Mucosa of gallbladder (tissue), 1 donor: ENCODE measurements at regions not wholly inside any gene's neighbourhood (a gene's known extent, or its start where the extent isn't known, plus 50 kb on each side); places are given as distances from the start of the nearest gene placed in this dataset.
"Not testable (repeated sequence)": the region's sequence is repeated elsewhere in the genome, so short reads cannot be mapped to it uniquely, and the experiment has no call there.

Experiments used
- DNase-seq: peaks from one replicate; pipeline ENCODE4 v3.0.0-alpha.2; 2020; ENCODE audit warnings: low spot score
- donor health status: DM: no; HTN: no; CAD: no.

DNA sequence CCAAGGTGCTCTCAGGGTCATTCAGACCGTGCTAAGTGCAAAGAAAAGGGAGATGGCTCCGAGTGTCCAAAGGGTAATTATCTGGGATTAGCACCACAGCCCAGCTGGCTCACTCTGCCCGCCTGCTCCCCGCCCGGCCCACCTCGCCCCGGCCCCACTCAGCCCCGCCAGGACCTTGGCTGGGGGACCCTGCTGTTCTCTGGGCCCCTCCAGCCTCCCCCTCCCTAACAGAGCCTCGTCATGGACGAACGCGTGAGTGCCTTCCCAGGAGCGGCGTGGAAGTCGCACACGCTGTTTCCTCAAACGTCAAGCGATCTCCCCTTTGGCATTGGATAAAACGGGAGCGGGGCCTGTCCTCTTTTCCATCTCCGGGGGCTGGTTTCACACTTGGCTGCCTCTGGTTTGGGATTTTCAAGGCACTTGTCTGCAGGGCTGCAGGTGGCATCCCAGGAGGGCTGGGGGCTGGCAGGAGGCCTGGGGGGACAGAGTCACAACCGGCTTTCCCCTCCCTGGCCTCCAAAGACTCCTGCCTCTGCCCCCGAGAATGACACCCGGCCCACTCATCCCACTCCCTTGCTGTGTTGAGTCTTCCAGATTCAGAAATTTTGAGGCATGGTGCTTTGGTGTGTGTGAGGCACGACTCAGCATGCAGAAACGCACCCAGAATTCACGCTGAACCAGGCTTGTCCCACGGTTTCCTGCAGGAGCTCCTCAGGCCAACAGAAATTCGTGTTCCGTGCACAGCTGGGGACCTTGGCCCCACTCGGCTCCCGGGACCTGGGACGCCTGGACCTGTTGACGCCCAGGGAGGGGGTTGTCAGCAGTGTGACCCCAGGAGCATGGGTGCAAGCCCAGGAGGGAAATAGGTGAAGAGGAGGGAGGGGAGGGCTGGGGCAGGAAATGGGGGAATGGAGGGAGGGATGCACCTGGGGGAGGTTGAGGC lies 110.0 kb downstream of the PDGFA start:
- DNase-seq, result no peak

DNA sequence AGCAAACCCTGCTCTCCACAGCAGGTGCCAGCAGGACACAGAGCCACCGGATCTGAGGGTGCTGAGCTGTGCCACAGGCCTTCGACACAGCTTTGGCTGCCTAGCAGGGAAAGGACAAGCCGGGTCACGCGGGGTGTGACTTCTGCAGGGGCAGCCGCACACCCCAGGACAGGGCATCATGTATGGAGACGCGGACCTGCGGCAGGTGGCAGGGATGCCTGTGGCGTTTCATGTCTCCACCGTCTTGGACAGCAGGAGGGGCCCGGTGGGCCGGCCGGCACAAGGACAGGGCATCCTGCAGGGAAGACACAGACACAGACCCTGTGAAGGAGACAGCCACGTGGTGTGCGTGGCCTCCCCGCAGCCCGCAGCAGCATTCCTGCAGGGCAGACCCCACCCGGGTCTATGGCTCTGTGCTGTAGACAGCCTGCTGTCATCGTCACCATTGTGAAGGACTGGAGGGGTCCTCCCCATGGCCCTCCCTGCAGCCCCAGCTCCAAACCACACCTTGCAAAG lies 109.2 kb downstream of the PDGFA start:
- DNase-seq, result no peak

GRCh38 chr7:411116-411515 lies 108.5 kb downstream of the PDGFA start:
- not testable (repeated sequence) for DNase-seq

- no peak for DNase-seq
These were observed 107.9 kb downstream of the PDGFA start for GRCh38 chr7:411677-412312.

GRCh38 chr7:412313-412710 lies 107.3 kb downstream of the PDGFA start:
- DNase-seq, result no peak

GRCh38 chr7:414681-415560 lies 104.7 kb downstream of the PDGFA start:
- no peak for DNase-seq

DNA sequence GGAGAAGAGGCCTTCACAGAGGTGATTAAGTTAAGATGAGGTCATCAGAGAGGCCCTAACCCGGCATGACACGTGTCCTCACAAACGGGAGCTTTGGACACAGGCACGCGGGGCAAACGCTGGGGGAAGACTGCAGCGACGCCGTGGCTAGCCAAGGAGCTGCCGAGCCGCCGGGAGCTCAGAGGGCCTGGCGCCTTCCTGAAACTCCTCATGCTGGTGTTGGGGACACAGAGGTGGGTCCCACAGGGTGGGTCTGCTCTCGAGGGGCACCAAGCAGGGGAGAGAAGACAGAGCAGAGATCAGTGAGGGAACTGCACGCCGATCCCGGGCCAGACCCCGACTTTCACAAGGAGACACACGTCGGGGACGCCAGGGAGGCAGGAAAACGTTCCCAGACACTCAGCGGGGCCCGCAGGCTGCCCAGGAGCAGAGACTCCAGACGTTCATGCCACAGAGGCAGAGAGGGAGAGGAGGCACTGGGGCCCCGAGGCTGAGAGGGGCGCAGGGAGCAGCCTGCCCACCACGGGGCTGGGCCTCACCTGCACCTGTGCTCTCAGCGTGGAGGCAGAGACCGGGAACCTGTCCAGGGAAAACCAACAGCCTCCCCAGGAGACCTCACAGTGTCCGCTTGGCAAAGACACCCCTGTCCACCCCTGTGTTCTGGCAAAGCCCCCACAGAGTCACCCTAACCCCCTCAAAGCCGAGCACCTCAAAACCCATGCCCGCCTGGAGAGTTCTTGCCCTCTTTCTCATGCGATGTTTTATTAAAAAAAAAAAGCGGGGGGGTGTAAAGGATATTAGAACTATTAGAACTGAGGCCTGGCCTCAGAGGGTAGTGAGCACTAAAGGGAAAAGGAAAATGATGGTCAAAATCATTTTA lies 103.8 kb downstream of the PDGFA start:
- DNase-seq, result no peak

DNA sequence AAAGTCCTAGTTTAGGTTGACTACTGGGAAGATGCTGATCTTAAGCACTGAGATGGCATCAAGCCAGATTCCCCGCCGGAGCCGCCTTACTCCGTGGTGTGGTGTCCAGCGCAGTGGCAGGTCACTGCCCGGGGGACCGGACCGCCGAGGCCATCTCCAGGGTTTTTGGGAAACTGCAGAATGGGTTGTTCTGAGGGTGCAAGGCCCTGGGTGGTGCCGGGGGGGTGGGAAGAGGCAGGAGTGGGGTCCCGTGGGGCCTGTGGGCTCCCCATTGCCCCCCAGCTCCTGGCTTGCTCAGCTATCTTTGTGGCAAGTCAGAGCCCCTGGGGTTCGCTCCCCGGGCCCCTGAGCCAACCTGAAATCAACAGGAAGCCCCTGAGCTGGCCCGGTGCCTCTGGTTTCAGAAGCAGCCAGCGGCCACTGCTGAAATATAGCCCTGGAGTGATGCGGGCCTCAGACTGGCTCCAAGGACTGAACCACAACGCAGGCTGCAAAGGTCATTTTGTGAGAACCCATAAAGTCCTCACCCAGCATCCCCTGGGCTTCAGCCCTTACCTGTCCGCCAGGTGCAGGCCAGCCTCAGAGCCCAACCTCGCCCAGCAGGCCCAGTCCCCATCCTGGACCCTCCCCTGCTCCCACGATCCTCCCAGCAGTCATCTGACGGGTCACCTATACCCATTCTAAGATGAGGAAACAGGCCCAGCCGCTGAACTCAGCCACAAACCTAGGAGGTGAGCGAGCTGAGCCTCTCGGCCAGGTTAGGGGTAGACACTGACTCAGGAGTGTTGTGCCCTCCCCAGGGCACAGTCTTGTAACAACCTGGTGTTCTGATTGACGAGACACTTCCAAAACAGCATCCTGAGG lies 102.7 kb downstream of the PDGFA start:
- DNase-seq, result no peak

- no peak for DNase-seq
These were observed 102.1 kb downstream of the PDGFA start for GRCh38 chr7:417625-417889.

DNA sequence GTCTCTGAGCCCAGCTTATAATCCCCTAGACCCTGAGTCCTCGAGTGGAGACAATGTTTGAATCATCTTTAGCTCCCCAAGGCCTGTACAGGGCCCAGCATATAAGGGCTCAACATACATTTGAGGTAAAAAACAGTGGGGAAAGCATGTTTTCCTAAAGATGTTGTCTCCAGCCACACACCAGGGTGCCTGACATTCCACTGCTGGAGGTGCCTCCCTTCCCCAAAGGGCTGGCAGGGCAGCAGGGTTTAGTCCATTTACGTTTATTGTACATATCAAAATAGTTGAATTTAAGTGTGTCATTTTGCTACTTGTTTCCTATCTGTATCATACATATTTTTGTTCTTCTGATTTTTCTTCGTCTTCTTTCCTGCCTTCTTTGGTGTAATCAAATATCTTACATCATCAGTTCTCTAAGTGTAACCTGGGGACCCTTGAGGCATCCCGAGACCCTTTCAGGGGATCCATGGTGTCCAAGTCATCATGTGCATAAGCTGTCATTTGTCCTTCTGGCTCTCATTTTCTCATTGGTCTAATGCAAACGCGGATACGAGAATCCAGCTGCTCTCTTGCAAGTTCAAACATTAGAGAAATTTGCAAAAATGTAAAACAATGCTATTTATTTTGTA lies 101.6 kb downstream of the PDGFA start:
- DNase-seq, result no peak

DNA sequence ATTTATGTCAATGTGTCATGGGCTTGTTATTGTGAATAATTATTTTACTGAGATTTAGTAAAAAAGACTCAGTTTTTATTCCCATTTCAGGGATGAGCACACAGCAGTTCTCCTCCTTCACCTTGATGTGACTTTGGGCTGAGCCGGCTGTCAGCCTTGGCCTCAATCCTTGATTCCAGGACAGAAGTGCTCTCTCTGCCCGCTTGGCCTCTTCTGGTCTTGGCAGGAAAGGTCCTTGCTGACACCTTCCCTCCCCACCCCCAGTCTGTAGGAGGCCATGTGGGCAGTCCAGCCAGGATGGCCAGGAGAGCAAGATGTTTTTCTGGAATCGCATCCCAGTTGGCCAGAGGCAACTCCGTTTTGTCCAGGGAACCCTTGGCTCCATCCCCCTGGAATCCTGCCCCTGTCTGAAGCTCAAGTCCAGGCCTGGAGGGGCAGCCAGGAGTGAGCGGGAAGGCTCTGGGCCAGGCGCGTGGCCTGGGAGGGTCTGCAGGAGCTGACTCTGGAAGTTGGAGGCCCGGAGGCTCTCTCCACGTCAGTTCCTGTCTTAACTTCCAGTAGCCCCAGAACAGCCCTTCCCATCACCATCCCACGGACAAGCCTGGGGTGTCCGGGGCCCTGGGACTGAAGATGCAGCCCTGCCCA lies 100.9 kb downstream of the PDGFA start:
- DNase-seq, result no peak

- DNase-seq, result no peak
These were observed 99.2 kb downstream of the PDGFA start for GRCh38 chr7:420142-421093.

DNA sequence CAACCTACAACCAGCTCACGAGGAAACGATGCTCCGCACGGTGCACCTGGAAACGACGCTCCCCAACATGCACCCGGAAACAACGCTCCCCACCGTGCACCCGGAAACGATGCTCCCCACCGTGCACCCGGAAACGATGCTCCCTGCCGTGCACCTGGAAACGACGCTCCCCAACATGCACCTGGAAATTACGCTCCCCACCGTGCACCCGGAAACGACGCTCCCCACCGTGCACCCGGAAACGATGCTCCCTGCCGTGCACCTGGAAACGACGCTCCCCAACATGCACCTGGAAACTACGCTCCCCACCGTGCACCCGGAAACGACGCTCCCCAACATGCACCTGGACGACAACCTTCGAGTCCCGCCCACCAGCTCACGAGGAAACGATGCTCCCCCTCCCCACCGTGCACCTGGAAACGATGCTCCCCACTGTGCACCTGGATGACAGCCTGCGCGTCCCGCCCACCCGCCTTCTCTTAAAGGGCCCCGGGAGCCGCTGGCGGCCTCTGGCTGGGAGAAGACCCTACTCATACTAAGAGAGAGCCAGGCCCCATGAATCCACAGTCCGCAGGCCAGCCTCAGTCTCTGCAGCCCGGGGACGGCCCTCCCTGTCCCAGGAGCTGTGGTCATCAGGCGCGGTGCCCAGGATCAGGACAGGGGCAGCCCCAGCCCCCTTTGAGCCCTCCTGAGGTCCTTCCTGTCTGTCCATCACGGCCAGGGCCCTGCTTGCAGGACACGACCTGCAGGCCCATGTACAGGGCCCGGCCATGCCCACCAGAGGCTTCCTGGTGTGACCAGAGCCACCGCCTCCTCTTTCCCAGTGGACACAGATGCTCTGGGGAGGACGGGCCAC lies 98.3 kb downstream of the PDGFA start:
- DNase-seq, result no peak

DNA sequence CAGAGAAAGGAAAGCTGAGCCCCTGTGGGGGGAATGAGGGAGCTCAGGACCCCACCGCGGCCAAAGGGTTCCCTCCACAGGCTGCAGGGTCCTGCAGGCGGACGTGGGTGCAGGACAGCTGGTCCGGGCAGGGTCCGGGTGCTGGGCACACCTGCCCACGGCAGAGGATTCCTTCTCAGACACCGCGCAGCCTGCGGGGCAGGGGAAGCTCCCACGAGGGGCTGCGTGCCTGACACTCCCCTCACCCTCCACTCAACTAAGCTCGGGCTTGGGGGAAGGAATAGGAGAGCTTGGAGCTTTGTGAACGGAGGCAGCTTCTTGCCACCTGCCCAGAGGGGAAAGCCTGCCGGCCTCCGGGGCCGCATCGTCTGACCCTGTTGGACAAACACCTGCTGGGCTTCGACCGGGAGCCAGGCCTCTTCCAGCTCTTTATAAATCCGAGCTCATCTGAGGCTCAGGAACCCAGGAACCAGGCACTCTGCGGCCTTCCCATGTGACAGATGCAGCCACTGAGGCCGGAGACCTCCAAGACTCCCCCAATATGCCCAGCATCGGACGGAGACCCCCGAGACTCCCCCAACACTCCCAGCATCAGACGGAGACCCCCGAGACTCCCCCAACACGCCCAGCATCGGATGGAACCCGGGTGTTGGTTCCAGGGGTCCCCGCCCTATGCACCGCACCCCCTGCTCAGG lies 97.3 kb downstream of the PDGFA start:
- DNase-seq, result no peak

DNA sequence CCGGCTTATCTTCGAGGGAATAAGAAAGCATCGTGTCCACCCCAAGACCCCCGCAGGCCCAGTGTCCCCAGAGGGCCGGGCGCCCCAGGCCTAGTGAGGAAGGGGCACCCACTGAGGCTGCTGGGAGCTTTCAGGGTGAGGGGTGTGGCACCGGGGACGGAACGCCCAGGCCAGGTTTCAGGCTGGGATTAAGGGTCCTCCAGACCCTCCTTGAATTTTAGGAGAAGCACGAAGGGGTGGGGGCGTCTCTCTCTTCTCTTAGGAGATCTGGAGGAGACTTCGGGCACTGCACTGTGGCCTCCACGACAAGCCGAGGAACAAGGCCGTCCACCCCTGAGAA lies 96.8 kb downstream of the PDGFA start:
- no peak for DNase-seq
